ENCODE measurements at regions not wholly inside any gene's neighbourhood (a gene's known extent, or its start where the extent isn't known, plus 50 kb on each side); places are given as distances from the start of the nearest gene placed in this dataset.

GRCh38 chrX:39248330-39248729 is 447.1 kb downstream of the MID1IP1 start:
- Mint-ChIP-seq H3K4me3 (no peak overlapping the region), H3K27me3 (ENCODE audit: insufficient read depth) (no peaks in the 10 kb centered on the region), H3K27ac (no peak overlapping the region), H3K4me1 (peaks cover 3% of the 10 kb centered on the region), H3K9me3 (peaks cover 47% of the 10 kb centered on the region), H3K36me3 (ENCODE audit: low read depth) (no peaks in the 10 kb centered on the region)
- DNase-seq: no peak
- H3K27ac ChIP-seq (ENCODE audit: low read depth, low read length): no peak overlapping the region
- no peaks in the 10 kb centered on the region for H3K36me3 ChIP-seq (ENCODE audit: control insufficient read depth, insufficient read depth, low read length)
- H3K9ac ChIP-seq (ENCODE audit: extremely low read depth, low read length, poor library complexity, severe bottlenecking): no peak overlapping the region
- no peaks in the 10 kb centered on the region for H3K27me3 ChIP-seq (ENCODE audit: control insufficient read depth, insufficient read depth, low read length, poor library complexity, severe bottlenecking)
- no peak for TF ChIP-seq CTCF (conservative IDR thresholded peaks at IDR 0.05)
- H3K4me1 ChIP-seq (ENCODE audit: control insufficient read depth, insufficient read depth, low read length): no peaks in the 10 kb centered on the region
- 83% methylated on average over 3 of the region's 3 CpGs; no CpG with 5 or more reads in 1 of the 2 experiments for WGBS, 2 experiments (ENCODE audit: insufficient coverage in 1 of 2, insufficient read length in 1 of 2)
- H3K4me3 ChIP-seq (ENCODE audit: low read length): no peak overlapping the region
- H3K9me3 ChIP-seq (ENCODE audit: control insufficient read depth, low read length): no peaks in the 10 kb centered on the region

- H3K36me3 Mint-ChIP-seq (ENCODE audit: low read depth): no peaks in the 10 kb centered on the region
- H3K4me1 Mint-ChIP-seq: peaks cover 3% of the 10 kb centered on the region
- Histone ChIP-seq H3K9me3 (ENCODE audit: control insufficient read depth, low read length) (no peaks in the 10 kb centered on the region), H3K9ac (ENCODE audit: extremely low read depth, low read length, poor library complexity, severe bottlenecking) (no peak overlapping the region), H3K36me3 (ENCODE audit: control insufficient read depth, insufficient read depth, low read length) (no peaks in the 10 kb centered on the region), H3K4me1 (ENCODE audit: control insufficient read depth, insufficient read depth, low read length) (no peaks in the 10 kb centered on the region), H3K27me3 (ENCODE audit: control insufficient read depth, insufficient read depth, low read length, poor library complexity, severe bottlenecking) (no peaks in the 10 kb centered on the region), H3K4me3 (ENCODE audit: low read length) (no peak overlapping the region), H3K27ac (ENCODE audit: low read depth, low read length) (no peak overlapping the region)
- H3K4me3 Mint-ChIP-seq: no peak overlapping the region
- no peak for DNase-seq
- no peak overlapping the region for H3K27ac Mint-ChIP-seq
- TF ChIP-seq CTCF (conservative IDR thresholded peaks at IDR 0.05): no peak
- H3K9me3 Mint-ChIP-seq: peaks cover 58% of the 10 kb centered on the region
- H3K27me3 Mint-ChIP-seq (ENCODE audit: insufficient read depth): no peaks in the 10 kb centered on the region
Measured at GRCh38 chrX:39249999-39250398, 448.7 kb downstream of the MID1IP1 start.

- Histone ChIP-seq H3K27me3 (ENCODE audit: control insufficient read depth, insufficient read depth, low read length, poor library complexity, severe bottlenecking) (no peaks in the 10 kb centered on the region), H3K4me3 (ENCODE audit: low read length) (no peak overlapping the region), H3K9ac (ENCODE audit: extremely low read depth, low read length, poor library complexity, severe bottlenecking) (no peak overlapping the region), H3K36me3 (ENCODE audit: control insufficient read depth, insufficient read depth, low read length) (no peaks in the 10 kb centered on the region), H3K27ac (ENCODE audit: low read depth, low read length) (no peak overlapping the region), H3K4me1 (ENCODE audit: control insufficient read depth, insufficient read depth, low read length) (no peaks in the 10 kb centered on the region), H3K9me3 (ENCODE audit: control insufficient read depth, low read length) (peaks cover 10% of the 10 kb centered on the region)
- 79% methylated on average over 1 of the region's 1 CpG; no CpG with 5 or more reads in 1 of the 2 experiments for WGBS, 2 experiments (ENCODE audit: insufficient coverage in 1 of 2, insufficient read length in 1 of 2)
- H3K4me3 Mint-ChIP-seq: no peak overlapping the region
- H3K27ac Mint-ChIP-seq: no peak overlapping the region
- peaks cover 2% of the 10 kb centered on the region for H3K36me3 Mint-ChIP-seq (ENCODE audit: low read depth)
- no peaks in the 10 kb centered on the region for H3K27me3 Mint-ChIP-seq (ENCODE audit: insufficient read depth)
- peaks cover 3% of the 10 kb centered on the region for H3K4me1 Mint-ChIP-seq
- peaks cover 53% of the 10 kb centered on the region for H3K9me3 Mint-ChIP-seq
- no peak for DNase-seq
- TF ChIP-seq CTCF (conservative IDR thresholded peaks at IDR 0.05): no peak
Measured at GRCh38 chrX:39251995-39252394, 450.7 kb downstream of the MID1IP1 start.

All from endodermal cell (in vitro differentiated cells).